ENCODE measurements at regions not wholly inside any gene's neighbourhood (a gene's known extent, or its start where the extent isn't known, plus 50 kb on each side); places are given as distances from the start of the nearest gene placed in this dataset.
"Not testable (repeated sequence)": the region's sequence is repeated elsewhere in the genome, so short reads cannot be mapped to it uniquely, and the experiment has no call there.

GRCh38 chr4:65265526-65265925 lies 404.8 kb downstream of the EPHA5 start:
- Histone ChIP-seq H3K27me3 (ENCODE audit: insufficient read depth, low read length) (no peaks in the 10 kb centered on the region), H3K4me3 (ENCODE audit: low read depth, low read length) (no peak overlapping the region), H2AFZ (ENCODE audit: low read length, unreplicated experiment) (no peak overlapping the region), H3K27ac (ENCODE audit: low read depth, low read length) (no peak overlapping the region), H3K36me3 (ENCODE audit: insufficient read depth, low read length) (no peaks in the 10 kb centered on the region), H3K79me2 (ENCODE audit: control insufficient read depth, insufficient read depth, low read length, unreplicated experiment) (no peaks in the 10 kb centered on the region), H3K4me1 (ENCODE audit: control insufficient read depth, insufficient read depth, low read length, unreplicated experiment) (no peaks in the 10 kb centered on the region)

DNA sequence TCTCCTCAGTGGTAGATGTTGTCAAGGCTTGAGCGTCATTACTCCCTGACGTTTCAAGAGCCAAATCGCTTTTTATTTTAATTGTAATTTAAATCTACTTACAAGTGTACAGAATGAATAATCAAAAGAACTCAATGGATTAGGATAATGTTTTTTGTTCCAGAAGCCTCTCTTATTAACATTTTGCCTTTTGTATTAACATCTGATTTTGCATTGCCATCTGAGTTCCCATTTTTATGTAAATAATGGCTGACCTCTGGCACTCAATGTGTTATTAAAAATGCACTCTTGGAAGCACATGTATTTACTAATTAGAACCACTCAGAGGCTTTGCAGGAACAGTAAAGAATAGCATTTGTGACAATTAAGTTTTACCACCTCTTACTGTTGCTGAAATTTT lies 411.0 kb downstream of the EPHA5 start:
- no peaks in the 10 kb centered on the region for H3K79me2 ChIP-seq (ENCODE audit: control insufficient read depth, insufficient read depth, low read length, unreplicated experiment)
- no peaks in the 10 kb centered on the region for H3K27me3 ChIP-seq (ENCODE audit: insufficient read depth, low read length)
- H3K4me1 ChIP-seq (ENCODE audit: control insufficient read depth, insufficient read depth, low read length, unreplicated experiment) = no peaks in the 10 kb centered on the region
- H3K27ac ChIP-seq (ENCODE audit: low read depth, low read length) = no peak overlapping the region
- H3K36me3 ChIP-seq (ENCODE audit: insufficient read depth, low read length) = no peaks in the 10 kb centered on the region
- no peak overlapping the region for H2AFZ ChIP-seq (ENCODE audit: low read length, unreplicated experiment)
- H3K4me3 ChIP-seq (ENCODE audit: low read depth, low read length) = no peak overlapping the region

- Histone ChIP-seq H2AFZ (ENCODE audit: low read length, unreplicated experiment) (no peak overlapping the region), H3K4me1 (ENCODE audit: control insufficient read depth, insufficient read depth, low read length, unreplicated experiment) (no peaks in the 10 kb centered on the region), H3K4me3 (ENCODE audit: low read depth, low read length) (no peak overlapping the region), H3K36me3 (ENCODE audit: insufficient read depth, low read length) (no peaks in the 10 kb centered on the region), H3K27ac (ENCODE audit: low read depth, low read length) (no peak overlapping the region), H3K27me3 (ENCODE audit: insufficient read depth, low read length) (0 out of 2 replicates have a peak, but pooled peaks cover 3% of the 10 kb centered on the region), H3K79me2 (ENCODE audit: control insufficient read depth, insufficient read depth, low read length, unreplicated experiment) (no peaks in the 10 kb centered on the region)
These were observed 419.4 kb downstream of the EPHA5 start for GRCh38 chr4:65250916-65251315.

- Histone ChIP-seq H3K27me3 (ENCODE audit: insufficient read depth, low read length) (peaks cover 12% of the 10 kb centered on the region; the same call in 1 of the 2 replicates), H3K36me3 (ENCODE audit: insufficient read depth, low read length) (no peaks in the 10 kb centered on the region), H3K27ac (ENCODE audit: low read depth, low read length) (no peak overlapping the region), H3K4me3 (ENCODE audit: low read depth, low read length) (no peak overlapping the region), H3K79me2 (ENCODE audit: control insufficient read depth, insufficient read depth, low read length, unreplicated experiment) (no peaks in the 10 kb centered on the region), H3K4me1 (ENCODE audit: control insufficient read depth, insufficient read depth, low read length, unreplicated experiment) (no peaks in the 10 kb centered on the region), H2AFZ (ENCODE audit: low read length, unreplicated experiment) (no peak overlapping the region)
These were observed 421.2 kb downstream of the EPHA5 start for GRCh38 chr4:65249111-65249510.

- Histone ChIP-seq H3K27me3 (ENCODE audit: insufficient read depth, low read length) (peaks cover 12% of the 10 kb centered on the region; the same call in 1 of the 2 replicates), H2AFZ (ENCODE audit: low read length, unreplicated experiment) (no peak overlapping the region), H3K36me3 (ENCODE audit: insufficient read depth, low read length) (no peaks in the 10 kb centered on the region), H3K4me1 (ENCODE audit: control insufficient read depth, insufficient read depth, low read length, unreplicated experiment) (no peaks in the 10 kb centered on the region), H3K27ac (ENCODE audit: low read depth, low read length) (no peak overlapping the region), H3K4me3 (ENCODE audit: low read depth, low read length) (no peak overlapping the region), H3K79me2 (ENCODE audit: control insufficient read depth, insufficient read depth, low read length, unreplicated experiment) (no peaks in the 10 kb centered on the region)
These were observed 428.0 kb downstream of the EPHA5 start for GRCh38 chr4:65242156-65242846.

GRCh38 chr4:65241257-65241997 lies 428.9 kb downstream of the EPHA5 start:
- H3K27ac ChIP-seq (ENCODE audit: low read depth, low read length) = no peak overlapping the region
- no peaks in the 10 kb centered on the region for H3K4me1 ChIP-seq (ENCODE audit: control insufficient read depth, insufficient read depth, low read length, unreplicated experiment)
- no peak overlapping the region for H2AFZ ChIP-seq (ENCODE audit: low read length, unreplicated experiment)
- peaks cover 12% of the 10 kb centered on the region; the same call in 1 of the 2 replicates for H3K27me3 ChIP-seq (ENCODE audit: insufficient read depth, low read length)
- H3K4me3 ChIP-seq (ENCODE audit: low read depth, low read length) = no peak overlapping the region
- H3K79me2 ChIP-seq (ENCODE audit: control insufficient read depth, insufficient read depth, low read length, unreplicated experiment) = no peaks in the 10 kb centered on the region
- no peaks in the 10 kb centered on the region for H3K36me3 ChIP-seq (ENCODE audit: insufficient read depth, low read length)

DNA sequence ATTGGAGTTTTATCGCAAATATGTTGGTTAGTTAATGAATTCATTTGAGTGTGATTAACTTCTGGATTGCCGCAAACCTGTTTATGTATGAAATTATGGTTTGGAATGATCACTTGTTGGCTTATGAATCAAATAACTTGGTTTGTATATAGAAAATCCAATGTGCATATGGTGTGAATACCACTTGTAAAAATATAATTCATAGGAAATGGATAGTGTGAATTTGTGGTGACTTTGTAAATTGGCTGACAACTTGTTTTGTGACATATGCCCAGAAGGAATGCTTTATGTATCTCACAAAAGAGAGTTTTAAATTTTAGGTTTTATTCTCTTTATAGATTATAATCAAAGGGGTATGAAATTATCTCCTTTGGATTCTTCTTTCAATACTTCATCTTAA lies 436.2 kb downstream of the EPHA5 start:
- Histone ChIP-seq H3K79me2 (ENCODE audit: control insufficient read depth, insufficient read depth, low read length, unreplicated experiment) (no peaks in the 10 kb centered on the region), H3K4me3 (ENCODE audit: low read depth, low read length) (no peak overlapping the region), H3K4me1 (ENCODE audit: control insufficient read depth, insufficient read depth, low read length, unreplicated experiment) (no peaks in the 10 kb centered on the region), H3K27ac (ENCODE audit: low read depth, low read length) (no peak overlapping the region), H3K36me3 (ENCODE audit: insufficient read depth, low read length) (no peaks in the 10 kb centered on the region), H2AFZ (ENCODE audit: low read length, unreplicated experiment) (no peak overlapping the region), H3K27me3 (ENCODE audit: insufficient read depth, low read length) (peaks cover 4% of the 10 kb centered on the region; the same call in 1 of the 2 replicates)

DNA sequence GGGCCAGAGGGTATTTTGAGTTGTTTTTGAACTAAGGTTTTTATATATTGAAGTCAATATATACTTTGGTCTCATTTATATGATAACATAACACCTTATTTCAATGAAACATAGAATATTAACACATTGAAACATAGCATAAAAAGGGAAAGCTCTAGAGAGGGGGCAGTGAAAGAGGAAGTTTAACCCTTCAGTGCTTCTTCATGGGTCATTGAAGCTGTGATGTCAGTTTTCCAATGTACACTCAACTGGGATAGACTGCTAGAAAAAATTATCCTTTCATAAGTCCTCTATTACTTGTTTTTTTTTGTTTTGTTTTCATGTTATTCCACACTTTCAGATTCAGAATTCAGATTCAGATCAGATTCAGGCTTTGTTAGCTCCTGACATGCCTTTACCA lies 442.7 kb downstream of the EPHA5 start:
- Histone ChIP-seq H3K27ac (ENCODE audit: low read depth, low read length) (no peak overlapping the region), H3K36me3 (ENCODE audit: insufficient read depth, low read length) (no peaks in the 10 kb centered on the region), H3K4me3 (ENCODE audit: low read depth, low read length) (no peak overlapping the region), H2AFZ (ENCODE audit: low read length, unreplicated experiment) (no peak overlapping the region), H3K27me3 (ENCODE audit: insufficient read depth, low read length) (peaks cover 12% of the 10 kb centered on the region), H3K4me1 (ENCODE audit: control insufficient read depth, insufficient read depth, low read length, unreplicated experiment) (no peaks in the 10 kb centered on the region), H3K79me2 (ENCODE audit: control insufficient read depth, insufficient read depth, low read length, unreplicated experiment) (no peaks in the 10 kb centered on the region)

DNA sequence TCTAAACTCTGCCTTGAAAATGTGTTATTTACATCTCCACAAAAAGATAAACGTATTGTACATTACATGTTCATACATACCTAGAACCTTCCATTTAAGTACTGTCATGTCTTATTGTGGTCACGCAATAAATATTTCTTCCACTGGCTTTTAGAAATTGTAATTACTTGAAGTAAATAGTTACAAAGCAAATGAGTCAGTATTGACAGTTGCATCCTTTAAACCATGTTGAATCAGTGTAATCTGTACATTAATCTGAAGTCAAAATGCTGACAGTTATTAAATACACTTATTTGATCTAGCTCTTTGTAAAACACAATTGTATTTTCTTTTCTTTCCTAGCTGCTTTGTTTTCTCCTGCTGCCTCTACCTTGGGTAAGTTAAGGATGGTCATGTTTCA lies 446.7 kb downstream of the EPHA5 start:
- H3K79me2 ChIP-seq (ENCODE audit: control insufficient read depth, insufficient read depth, low read length, unreplicated experiment) = no peaks in the 10 kb centered on the region
- no peaks in the 10 kb centered on the region for H3K4me1 ChIP-seq (ENCODE audit: control insufficient read depth, insufficient read depth, low read length, unreplicated experiment)
- no peak overlapping the region for H2AFZ ChIP-seq (ENCODE audit: low read length, unreplicated experiment)
- peaks cover 8% of the 10 kb centered on the region for H3K27me3 ChIP-seq (ENCODE audit: insufficient read depth, low read length)
- H3K4me3 ChIP-seq (ENCODE audit: low read depth, low read length) = no peak overlapping the region
- H3K36me3 ChIP-seq (ENCODE audit: insufficient read depth, low read length) = no peaks in the 10 kb centered on the region
- no peak overlapping the region for H3K27ac ChIP-seq (ENCODE audit: low read depth, low read length)

- H3K27me3 ChIP-seq (ENCODE audit: insufficient read depth, low read length); H3K4me1 ChIP-seq (ENCODE audit: control insufficient read depth, insufficient read depth, low read length, unreplicated experiment); H3K79me2 ChIP-seq (ENCODE audit: control insufficient read depth, insufficient read depth, low read length, unreplicated experiment): not testable (repeated sequence)
These were observed 447.2 kb downstream of the EPHA5 start for GRCh38 chr4:65223074-65223473.

GRCh38 chr4:65217179-65217578 lies 453.1 kb downstream of the EPHA5 start:
- Histone ChIP-seq H2AFZ (ENCODE audit: low read length, unreplicated experiment) (no peak overlapping the region), H3K36me3 (ENCODE audit: insufficient read depth, low read length) (no peaks in the 10 kb centered on the region), H3K79me2 (ENCODE audit: control insufficient read depth, insufficient read depth, low read length, unreplicated experiment) (no peaks in the 10 kb centered on the region)

More at GRCh38 chr4:65223074-65223473, 447.2 kb downstream of the EPHA5 start:
- not testable (repeated sequence) for H3K36me3 ChIP-seq (ENCODE audit: insufficient read depth, low read length); H3K27ac ChIP-seq (ENCODE audit: low read depth, low read length); H2AFZ ChIP-seq (ENCODE audit: low read length, unreplicated experiment); H3K4me3 ChIP-seq (ENCODE audit: low read depth, low read length)

More at GRCh38 chr4:65217179-65217578, 453.1 kb downstream of the EPHA5 start:
- Histone ChIP-seq H3K27ac (ENCODE audit: low read depth, low read length) (no peak overlapping the region), H3K27me3 (ENCODE audit: insufficient read depth, low read length) (peaks cover 16% of the 10 kb centered on the region), H3K4me1 (ENCODE audit: control insufficient read depth, insufficient read depth, low read length, unreplicated experiment) (no peaks in the 10 kb centered on the region), H3K4me3 (ENCODE audit: low read depth, low read length) (no peak overlapping the region)
